GM12878 (cell line): ENCODE measurements at regions not wholly inside any gene's neighbourhood (a gene's known extent, or its start where the extent isn't known, plus 50 kb on each side); places are given as distances from the start of the nearest gene placed in this dataset.

ENCODE experiments used
- ATAC-seq: fragments of 200-7000 bp; cut with Tn5 transposase; 3 replicates; pipeline ENCODE4 v1.9.1; 2020; ENCODE audit warnings: mild to moderate bottlenecking, moderate library complexity
- BruUV-seq: library from RNA; stranded (reverse); fragments of 400-500 nt; replicated peaks from 2 replicates; lab custom pipeline; 2021; lab: Mats Ljungman, UMichigan
- CTCF ChIA-PET: fragments of 300-600 bp; sonication (Branson Sonifier 250); formaldehyde crosslinking; extraction: SDS; loops from one replicate; lab custom pipeline; 2021; ENCODE audit warnings: inconsistent platforms; lab: Yijun Ruan, JAX
- POLR2A ChIA-PET: fragments of 350-600 bp; formaldehyde crosslinking; extraction: SDS; loops from one replicate; lab custom pipeline; 2021; ENCODE audit warnings: inconsistent platforms; lab: Charles Lee
- RAD21 ChIA-PET: fragments of 300-600 bp; sonication (Branson Sonifier 250); formaldehyde crosslinking; loops from one replicate; lab custom pipeline; 2023; ENCODE audit warnings: antibody characterized with exemption; ENCODE audit not compliant: unreplicated experiment; lab: Charles Lee
- SMC1A ChIA-PET: fragments of 300-600 bp; sonication (Branson Sonifier 250); formaldehyde crosslinking; loops from one replicate; lab custom pipeline; 2023; ENCODE audit not compliant: unreplicated experiment, uncharacterized antibody; lab: Charles Lee
- DNase-seq: peaks from one replicate; pipeline ENCODE4 v3.0.0-alpha.2; 2011; ENCODE audit warnings: low read depth, low spot score
- FAIRE-seq: peaks from 3 replicates; lab custom pipeline; 2011; peaks lifted over from hg19 to GRCh38; lab: Jason Lieb, UNC
- H2AFZ ChIP-seq: 2 replicates; pipeline ENCODE4 v1.6.0; 2011; ENCODE audit warnings: low read depth, low read length, control low read depth; ENCODE audit not compliant: control insufficient read depth
- H3K27ac ChIP-seq: 2 replicates; pipeline ENCODE4 v1.5.1; 2011; ENCODE audit warnings: control low read depth; ENCODE audit not compliant: control insufficient read depth, insufficient read depth
- H3K27me3 ChIP-seq, 2 experiments: replicated peaks in 1 of 2; 2 replicates each; pipeline versions ENCODE4 v1.6.0 to v1.6.1; 2011; ENCODE audit warnings: low read length in 1 of 2; ENCODE audit not compliant: control insufficient read depth in 2 of 2, insufficient read depth in 2 of 2
- H3K36me3 ChIP-seq, 2 experiments: 2 replicates each; pipeline ENCODE4 v1.5.1; 2011; ENCODE audit warnings: low read length in 1 of 2; ENCODE audit not compliant: control insufficient read depth in 2 of 2, insufficient read depth in 2 of 2
- H3K4me1 ChIP-seq: 2 replicates; pipeline ENCODE4 v1.6.1; 2011; ENCODE audit warnings: mild to moderate bottlenecking, low read length, moderate library complexity, mixed read lengths; ENCODE audit not compliant: control insufficient read depth, insufficient read depth
- H3K4me2 ChIP-seq: 2 replicates; pipeline ENCODE4 v1.6.0; 2011; ENCODE audit warnings: control low read depth; ENCODE audit not compliant: control insufficient read depth, insufficient read depth
- H3K4me3 ChIP-seq: fragments of 200-600 bp; sonication (generic); 2 replicates; pipeline ENCODE4 v1.5.1; 2016
- H3K79me2 ChIP-seq: 2 replicates; pipeline ENCODE4 v1.6.0; 2011; ENCODE audit warnings: low read length; ENCODE audit not compliant: control insufficient read depth, insufficient read depth
- H3K9ac ChIP-seq: 2 replicates; pipeline ENCODE4 v1.8.0; 2011; ENCODE audit warnings: low read length, control low read depth, mixed read lengths; ENCODE audit not compliant: control insufficient read depth, insufficient read depth
- H3K9me3 ChIP-seq: replicated peaks from 3 replicates; pipeline ENCODE4 v1.5.1; 2011; ENCODE audit warnings: mild to moderate bottlenecking, low read length; ENCODE audit not compliant: control insufficient read depth, insufficient read depth
- H4K20me1 ChIP-seq: 2 replicates; pipeline ENCODE4 v1.6.0; 2011; ENCODE audit not compliant: control insufficient read depth, insufficient read depth
- BHLHE40 ChIP-seq, 2 experiments: fragments of 450-650 bp in 1 of 2; IDR thresholded peaks; 2 replicates each; pipeline ENCODE4 v1.6.1; 2011 to 2017; ENCODE audit warnings: low read depth in 2 of 2, borderline replicate concordance in 1 of 2, improper control_type of control experiment in 1 of 2, low read length in 1 of 2, mild to moderate bottlenecking in 1 of 2
- CREM ChIP-seq: IDR thresholded peaks from 2 replicates; pipeline ENCODE4 v1.6.1; 2014; ENCODE audit warnings: antibody characterized with exemption, low read depth
- KDM1A ChIP-seq: fragments of 200-600 bp; sonication (generic); IDR thresholded peaks from 2 replicates; pipeline ENCODE4 v1.6.1; 2016; ENCODE audit warnings: borderline replicate concordance
- NR2F1 ChIP-seq: fragments of 450-650 bp; conservative IDR thresholded peaks from 2 replicates; pipeline ENCODE4 v1.6.1; 2017; ENCODE audit warnings: mild to moderate bottlenecking
- YBX1 ChIP-seq: fragments of 450-650 bp; IDR thresholded peaks from 2 replicates; pipeline ENCODE4 v1.6.1; 2016; ENCODE audit warnings: antibody characterized with exemption
- ZNF384 ChIP-seq: IDR thresholded peaks from 2 replicates; pipeline ENCODE4 v1.6.1; 2012; ENCODE audit warnings: low read depth, mild to moderate bottlenecking, low read length, improper control_type of control experiment, borderline replicate concordance
- ZNF622 ChIP-seq: fragments of 450-650 bp; IDR thresholded peaks from 2 replicates; pipeline ENCODE4 v1.6.1; 2017; ENCODE audit warnings: mild to moderate bottlenecking, inconsistent platforms
- WGBS: methylation state at CpG from one replicate; pipeline ENCODE4 v1.1.6; 2016; ENCODE audit warnings: low lambda C conversion rate; ENCODE audit not compliant: insufficient replicate concordance, insufficient coverage; ENCODE audit errors: missing lambda C conversion rate; 5-methylcytosine and 5-hydroxymethylcytosine counted together
- in situ Hi-C: fragments of 300-500 bp; cut with MboI; formaldehyde crosslinking; loops from 9 replicates; pipeline ENCODE4 v1.14.3; 2018; ENCODE audit warnings: mixed read lengths
- intact Hi-C: fragments of 100-400 bp; cut with micrococcal nuclease; formaldehyde crosslinking; loops from one replicate; pipeline ENCODE4 v1.14.2; 2022; ENCODE audit not compliant: unreplicated experiment
- TF ChIP-seq, protein P1 (sequence below): fragments of 450-650 bp; formaldehyde crosslinking; IDR thresholded peaks from 2 replicates; pipeline ENCODE4 v1.4.0; 2020; ENCODE audit warnings: mild to moderate bottlenecking, moderate library complexity
- TF ChIP-seq, protein P2 (sequence below): fragments of 150-350 bp; IDR thresholded peaks from 2 replicates; pipeline ENCODE4 v1.6.1; 2014; ENCODE audit warnings: mild to moderate bottlenecking, low read depth, low read length
- TF ChIP-seq, protein P3 (sequence below): fragments of 450-650 bp; conservative IDR thresholded peaks from 2 replicates; pipeline ENCODE4 v1.6.1; 2017; ENCODE audit warnings: mild to moderate bottlenecking, moderate library complexity

GRCh38 chr11:134536677-134537076 lies 124.6 kb upstream of the B3GAT1 start (continued):
- no peak for TF ChIP-seq NR2F1
- TF ChIP-seq ZNF384: no peak

DNA sequence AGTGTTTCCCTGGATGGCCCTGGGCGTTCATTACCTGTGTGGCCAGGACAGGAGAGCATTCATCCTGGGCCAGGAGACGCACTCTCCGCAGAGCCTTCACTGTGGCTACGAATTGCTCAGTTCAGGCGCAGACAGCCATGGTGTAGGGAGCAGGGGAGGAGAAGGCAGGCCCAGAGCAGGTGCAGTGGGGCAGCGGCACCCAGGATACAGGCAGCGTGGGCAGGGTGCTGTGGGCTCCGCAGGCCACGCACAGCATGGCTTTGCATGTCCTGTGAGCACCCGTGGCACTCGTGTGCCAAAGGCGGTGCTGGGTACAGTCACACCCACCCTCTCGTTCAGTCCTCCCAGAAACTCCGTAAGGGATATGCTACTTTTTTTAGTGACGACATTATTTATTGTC lies 124.2 kb upstream of the B3GAT1 start:
- Histone ChIP-seq H3K4me2 (no peak overlapping the region), H3K27ac (no peak overlapping the region), H2AFZ (no peak overlapping the region), H4K20me1 (no peaks in the 10 kb centered on the region), H3K9me3 (no peaks in the 10 kb centered on the region), H3K9ac (no peak overlapping the region), H3K79me2 (no peaks in the 10 kb centered on the region), H3K27me3 (peaks cover 0 to 4% of the 10 kb centered on the region in 2 experiments; a peak in 2 of 4 replicates), H3K36me3 (no peaks in the 10 kb centered on the region), H3K4me1 (no peaks in the 10 kb centered on the region), H3K4me3 (no peak overlapping the region)
- SMC1A ChIA-PET: no interaction called here
- ATAC-seq (no peak), FAIRE-seq (no peak), DNase-seq (no peak)
- intact Hi-C loops (no loop called here), in situ Hi-C loops (no loop called here)
- BruUV-seq: no TSS peak
- TF ChIP-seq ZNF622 (no peak), CREM (no peak), ZNF384 (no peak), YBX1 (no peak), BHLHE40 (IDR thresholded peaks at IDR 0.05; ENCODE audit: borderline replicate concordance in 1 of 2, low read depth in 2 of 2, low read length in 1 of 2) (no peak), KDM1A (no peak)
- TF ChIP-seq, protein P1, sequence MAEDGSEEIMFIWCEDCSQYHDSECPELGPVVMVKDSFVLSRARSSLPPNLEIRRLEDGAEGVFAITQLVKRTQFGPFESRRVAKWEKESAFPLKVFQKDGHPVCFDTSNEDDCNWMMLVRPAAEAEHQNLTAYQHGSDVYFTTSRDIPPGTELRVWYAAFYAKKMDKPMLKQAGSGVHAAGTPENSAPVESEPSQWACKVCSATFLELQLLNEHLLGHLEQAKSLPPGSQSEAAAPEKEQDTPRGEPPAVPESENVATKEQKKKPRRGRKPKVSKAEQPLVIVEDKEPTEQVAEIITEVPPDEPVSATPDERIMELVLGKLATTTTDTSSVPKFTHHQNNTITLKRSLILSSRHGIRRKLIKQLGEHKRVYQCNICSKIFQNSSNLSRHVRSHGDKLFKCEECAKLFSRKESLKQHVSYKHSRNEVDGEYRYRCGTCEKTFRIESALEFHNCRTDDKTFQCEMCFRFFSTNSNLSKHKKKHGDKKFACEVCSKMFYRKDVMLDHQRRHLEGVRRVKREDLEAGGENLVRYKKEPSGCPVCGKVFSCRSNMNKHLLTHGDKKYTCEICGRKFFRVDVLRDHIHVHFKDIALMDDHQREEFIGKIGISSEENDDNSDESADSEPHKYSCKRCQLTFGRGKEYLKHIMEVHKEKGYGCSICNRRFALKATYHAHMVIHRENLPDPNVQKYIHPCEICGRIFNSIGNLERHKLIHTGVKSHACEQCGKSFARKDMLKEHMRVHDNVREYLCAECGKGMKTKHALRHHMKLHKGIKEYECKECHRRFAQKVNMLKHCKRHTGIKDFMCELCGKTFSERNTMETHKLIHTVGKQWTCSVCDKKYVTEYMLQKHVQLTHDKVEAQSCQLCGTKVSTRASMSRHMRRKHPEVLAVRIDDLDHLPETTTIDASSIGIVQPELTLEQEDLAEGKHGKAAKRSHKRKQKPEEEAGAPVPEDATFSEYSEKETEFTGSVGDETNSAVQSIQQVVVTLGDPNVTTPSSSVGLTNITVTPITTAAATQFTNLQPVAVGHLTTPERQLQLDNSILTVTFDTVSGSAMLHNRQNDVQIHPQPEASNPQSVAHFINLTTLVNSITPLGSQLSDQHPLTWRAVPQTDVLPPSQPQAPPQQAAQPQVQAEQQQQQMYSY (CRISPR knock-in tag): no peak
- TF ChIP-seq, protein P2, sequence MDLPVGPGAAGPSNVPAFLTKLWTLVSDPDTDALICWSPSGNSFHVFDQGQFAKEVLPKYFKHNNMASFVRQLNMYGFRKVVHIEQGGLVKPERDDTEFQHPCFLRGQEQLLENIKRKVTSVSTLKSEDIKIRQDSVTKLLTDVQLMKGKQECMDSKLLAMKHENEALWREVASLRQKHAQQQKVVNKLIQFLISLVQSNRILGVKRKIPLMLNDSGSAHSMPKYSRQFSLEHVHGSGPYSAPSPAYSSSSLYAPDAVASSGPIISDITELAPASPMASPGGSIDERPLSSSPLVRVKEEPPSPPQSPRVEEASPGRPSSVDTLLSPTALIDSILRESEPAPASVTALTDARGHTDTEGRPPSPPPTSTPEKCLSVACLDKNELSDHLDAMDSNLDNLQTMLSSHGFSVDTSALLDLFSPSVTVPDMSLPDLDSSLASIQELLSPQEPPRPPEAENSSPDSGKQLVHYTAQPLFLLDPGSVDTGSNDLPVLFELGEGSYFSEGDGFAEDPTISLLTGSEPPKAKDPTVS: no peak
- TF ChIP-seq, protein P3, sequence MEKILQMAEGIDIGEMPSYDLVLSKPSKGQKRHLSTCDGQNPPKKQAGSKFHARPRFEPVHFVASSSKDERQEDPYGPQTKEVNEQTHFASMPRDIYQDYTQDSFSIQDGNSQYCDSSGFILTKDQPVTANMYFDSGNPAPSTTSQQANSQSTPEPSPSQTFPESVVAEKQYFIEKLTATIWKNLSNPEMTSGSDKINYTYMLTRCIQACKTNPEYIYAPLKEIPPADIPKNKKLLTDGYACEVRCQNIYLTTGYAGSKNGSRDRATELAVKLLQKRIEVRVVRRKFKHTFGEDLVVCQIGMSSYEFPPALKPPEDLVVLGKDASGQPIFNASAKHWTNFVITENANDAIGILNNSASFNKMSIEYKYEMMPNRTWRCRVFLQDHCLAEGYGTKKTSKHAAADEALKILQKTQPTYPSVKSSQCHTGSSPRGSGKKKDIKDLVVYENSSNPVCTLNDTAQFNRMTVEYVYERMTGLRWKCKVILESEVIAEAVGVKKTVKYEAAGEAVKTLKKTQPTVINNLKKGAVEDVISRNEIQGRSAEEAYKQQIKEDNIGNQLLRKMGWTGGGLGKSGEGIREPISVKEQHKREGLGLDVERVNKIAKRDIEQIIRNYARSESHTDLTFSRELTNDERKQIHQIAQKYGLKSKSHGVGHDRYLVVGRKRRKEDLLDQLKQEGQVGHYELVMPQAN: no peak
- 14% methylated on average over 13 of the region's 15 CpGs for WGBS
- RAD21 ChIA-PET: no interaction called here
- CTCF ChIA-PET: no interaction called here
- POLR2A ChIA-PET: no interaction called here
